Activated CD4-positive, alpha-beta memory T cell treated with anti-CD3 and anti-CD28 coated beads for 36 hours (primary cell): ENCODE measurements at regions not wholly inside any gene's neighbourhood (a gene's known extent, or its start where the extent isn't known, plus 50 kb on each side); places are given as distances from the start of the nearest gene placed in this dataset.

ENCODE experiments used
- CTCF ChIA-PET: fragments of 350-600 bp; sonication (Branson Sonifier 250); formaldehyde crosslinking; loops from one replicate; lab custom pipeline; 2021; ENCODE audit warnings: antibody characterized with exemption, inconsistent platforms; lab: Charles Lee
- POLR2A ChIA-PET: fragments of 350-600 bp; sonication (Branson Sonifier 250); formaldehyde crosslinking; loops from one replicate; lab custom pipeline; 2021; ENCODE audit warnings: antibody characterized with exemption; lab: Charles Lee
- DNase-seq: peaks from one replicate; pipeline ENCODE4 v3.0.0-alpha.2; 2020
- H3K27ac Mint-ChIP-seq: one replicate; pipeline ENCODE4 v1.8.0; 2021; ENCODE audit warnings: mixed read lengths
- H3K27me3 Mint-ChIP-seq: one replicate; pipeline ENCODE4 v1.8.0; 2021; ENCODE audit warnings: mixed read lengths
- H3K36me3 Mint-ChIP-seq: one replicate; pipeline ENCODE4 v1.8.0; 2021; ENCODE audit warnings: mixed read lengths
- H3K4me1 Mint-ChIP-seq: one replicate; pipeline ENCODE4 v1.8.0; 2021; ENCODE audit warnings: low read depth, mixed read lengths
- H3K4me3 Mint-ChIP-seq: one replicate; pipeline ENCODE4 v1.8.0; 2021; ENCODE audit warnings: mild to moderate bottlenecking, mixed read lengths
- H3K9me3 Mint-ChIP-seq: one replicate; pipeline ENCODE4 v1.8.0; 2021; ENCODE audit warnings: mixed read lengths
- intact Hi-C: fragments of 100-400 bp; cut with micrococcal nuclease; formaldehyde crosslinking; loops from one replicate; pipeline ENCODE4 v1.15.1; 2023

DNA sequence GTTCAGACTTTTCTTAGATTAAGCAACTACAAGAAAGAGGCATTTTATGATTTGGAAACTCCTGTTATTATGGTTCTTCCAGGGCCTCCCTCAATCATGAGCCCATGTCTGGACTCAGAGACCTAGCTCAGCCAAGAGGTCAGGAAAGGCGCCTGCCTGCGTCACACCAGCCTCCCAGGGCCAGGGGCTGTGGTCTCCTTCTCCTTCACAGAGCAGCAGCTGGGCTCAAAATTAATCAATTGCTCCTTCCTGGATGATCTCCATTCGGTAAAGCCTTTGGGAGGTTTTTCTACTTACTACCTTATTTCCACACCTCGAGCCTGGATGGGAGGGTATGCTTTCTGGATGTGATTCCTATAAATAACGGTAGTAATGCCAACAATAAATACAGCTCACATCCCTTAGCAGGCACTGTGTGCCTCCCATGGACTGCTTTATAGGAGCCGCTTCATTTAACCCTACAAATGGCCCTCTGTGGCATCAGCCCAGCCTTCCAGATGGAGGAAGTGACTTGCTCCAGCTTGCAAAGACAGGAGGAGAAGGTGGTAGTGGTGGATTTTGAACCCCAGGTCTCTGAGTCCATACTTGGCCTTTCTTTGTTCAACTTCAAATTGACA lies 1445.6 kb downstream of the TBC1D22A start:
- no peak for DNase-seq
- no peaks in the 10 kb centered on the region for H3K36me3 Mint-ChIP-seq
- no peak overlapping the region for H3K4me3 Mint-ChIP-seq
- no peaks in the 10 kb centered on the region for H3K9me3 Mint-ChIP-seq
- H3K27ac Mint-ChIP-seq: no peak overlapping the region
- H3K27me3 Mint-ChIP-seq: peaks cover 8% of the 10 kb centered on the region
- intact Hi-C loops: no loop called here
- H3K4me1 Mint-ChIP-seq: no peaks in the 10 kb centered on the region
- POLR2A ChIA-PET: no interaction called here
- CTCF ChIA-PET: no interaction called here

DNA sequence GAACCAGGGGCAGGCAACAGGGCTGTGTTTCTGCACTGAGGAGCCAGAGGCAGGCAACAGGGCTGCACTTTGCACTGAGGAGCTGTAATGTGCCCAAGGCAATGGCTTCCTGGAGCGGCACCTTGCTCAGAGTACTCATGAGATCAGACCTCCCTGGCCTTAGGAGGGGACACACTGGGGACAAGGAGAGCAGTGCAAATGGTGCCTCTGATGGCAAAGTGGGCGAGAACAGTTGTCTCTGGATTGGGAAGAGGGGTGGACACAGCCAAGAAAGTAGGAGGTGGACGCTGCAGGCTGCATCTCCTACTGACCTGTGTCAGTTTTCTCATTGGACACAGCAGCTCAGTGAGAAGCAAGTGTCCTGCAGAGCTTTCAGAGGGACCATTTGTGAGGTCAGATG lies 1443.3 kb downstream of the TBC1D22A start:
- peaks cover 8% of the 10 kb centered on the region for H3K27me3 Mint-ChIP-seq
- no peaks in the 10 kb centered on the region for H3K4me1 Mint-ChIP-seq
- H3K27ac Mint-ChIP-seq: no peak overlapping the region
- H3K4me3 Mint-ChIP-seq: no peak overlapping the region
- POLR2A ChIA-PET: no interaction called here
- no peaks in the 10 kb centered on the region for H3K9me3 Mint-ChIP-seq
- no peaks in the 10 kb centered on the region for H3K36me3 Mint-ChIP-seq
- no peak for DNase-seq
- CTCF ChIA-PET: interaction anchor here (0.6 kb wide), 1 partner anchor 483 kb away, joined by 3 read pairs; no protein-coding TSS in a partner anchor
- intact Hi-C loops: no loop called here

DNA sequence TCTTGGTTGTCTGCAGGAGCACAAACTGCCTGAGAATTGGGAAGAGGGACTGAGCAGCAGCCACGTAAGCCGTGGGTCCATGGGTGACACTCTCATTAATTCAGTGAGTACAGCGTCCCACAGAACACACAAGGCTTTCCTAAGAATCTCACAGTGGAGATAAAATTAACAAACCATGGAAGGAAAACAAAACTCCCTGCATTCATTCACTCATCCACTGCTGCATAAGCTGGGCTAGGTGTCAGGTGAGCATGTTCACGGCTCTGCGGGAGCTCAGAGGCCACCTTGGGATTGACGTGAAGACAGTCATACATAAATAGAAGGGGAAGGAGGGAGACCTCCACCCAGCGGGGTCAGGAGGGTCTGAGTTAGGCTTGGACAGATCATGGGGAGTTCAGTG lies 1442.7 kb downstream of the TBC1D22A start:
- H3K27ac Mint-ChIP-seq: no peak overlapping the region
- no peaks in the 10 kb centered on the region for H3K4me1 Mint-ChIP-seq
- CTCF ChIA-PET: interaction anchor here (0.6 kb wide), 1 partner anchor 483 kb away, joined by 3 read pairs; no protein-coding TSS in a partner anchor
- POLR2A ChIA-PET: no interaction called here
- H3K36me3 Mint-ChIP-seq: no peaks in the 10 kb centered on the region
- no peaks in the 10 kb centered on the region for H3K9me3 Mint-ChIP-seq
- DNase-seq: no peak
- H3K27me3 Mint-ChIP-seq: peaks cover 6% of the 10 kb centered on the region
- H3K4me3 Mint-ChIP-seq: no peak overlapping the region
- intact Hi-C loops: no loop called here

DNA sequence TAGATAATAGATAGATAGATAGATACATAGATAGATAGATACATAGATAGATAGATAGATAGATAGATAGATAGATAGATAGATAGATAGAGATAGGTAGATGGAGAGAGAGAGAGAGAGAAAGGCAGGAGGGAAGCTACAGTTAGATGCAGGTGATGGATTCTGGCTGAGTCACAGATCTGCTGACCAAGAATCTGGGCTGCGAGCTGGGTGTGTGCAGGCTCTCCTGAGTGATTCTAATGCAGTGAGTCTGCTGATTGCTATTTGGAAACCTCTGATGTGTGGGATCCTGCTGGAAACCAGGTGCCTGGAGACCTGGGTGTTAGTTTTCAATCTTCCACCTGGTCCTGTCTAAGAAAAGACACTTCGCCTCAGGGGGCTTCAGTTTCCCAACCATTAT lies 1441.8 kb downstream of the TBC1D22A start:
- intact Hi-C loops: no loop called here
- DNase-seq: no peak
- H3K27me3 Mint-ChIP-seq: peaks cover 6% of the 10 kb centered on the region
- ChIA-PET CTCF (no interaction called here), POLR2A (no interaction called here)
- no peak overlapping the region for H3K27ac Mint-ChIP-seq
- H3K4me1 Mint-ChIP-seq: no peaks in the 10 kb centered on the region
- H3K9me3 Mint-ChIP-seq: no peaks in the 10 kb centered on the region
- H3K4me3 Mint-ChIP-seq: no peak overlapping the region
- no peaks in the 10 kb centered on the region for H3K36me3 Mint-ChIP-seq

DNA sequence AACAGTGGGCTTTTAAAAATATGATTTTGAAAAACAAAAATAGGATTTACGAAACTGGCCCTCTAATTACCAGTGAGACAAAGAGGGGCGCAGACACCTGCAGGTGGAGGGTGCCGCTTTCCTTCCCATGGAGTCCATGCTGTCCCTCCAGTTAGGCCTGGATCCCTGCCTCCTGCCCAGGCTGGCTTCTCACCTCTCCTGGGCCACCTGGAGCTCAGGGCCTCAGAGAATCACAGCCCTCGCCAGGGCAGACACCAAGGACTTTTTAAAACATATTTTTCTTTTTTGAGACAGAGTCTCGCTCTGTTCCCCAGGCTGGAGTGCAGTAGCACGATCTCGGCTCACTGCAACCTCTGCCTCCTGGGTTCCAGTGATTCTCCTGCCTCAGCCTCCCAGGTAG lies 1437.2 kb downstream of the TBC1D22A start:
- H3K27me3 Mint-ChIP-seq: peaks cover 14% of the 10 kb centered on the region
- POLR2A ChIA-PET: no interaction called here
- CTCF ChIA-PET: no interaction called here
- intact Hi-C loops: no loop called here
- no peaks in the 10 kb centered on the region for H3K4me1 Mint-ChIP-seq
- no peak overlapping the region for H3K4me3 Mint-ChIP-seq
- H3K36me3 Mint-ChIP-seq: no peaks in the 10 kb centered on the region
- H3K27ac Mint-ChIP-seq: no peak overlapping the region
- no peak for DNase-seq
- no peaks in the 10 kb centered on the region for H3K9me3 Mint-ChIP-seq

DNA sequence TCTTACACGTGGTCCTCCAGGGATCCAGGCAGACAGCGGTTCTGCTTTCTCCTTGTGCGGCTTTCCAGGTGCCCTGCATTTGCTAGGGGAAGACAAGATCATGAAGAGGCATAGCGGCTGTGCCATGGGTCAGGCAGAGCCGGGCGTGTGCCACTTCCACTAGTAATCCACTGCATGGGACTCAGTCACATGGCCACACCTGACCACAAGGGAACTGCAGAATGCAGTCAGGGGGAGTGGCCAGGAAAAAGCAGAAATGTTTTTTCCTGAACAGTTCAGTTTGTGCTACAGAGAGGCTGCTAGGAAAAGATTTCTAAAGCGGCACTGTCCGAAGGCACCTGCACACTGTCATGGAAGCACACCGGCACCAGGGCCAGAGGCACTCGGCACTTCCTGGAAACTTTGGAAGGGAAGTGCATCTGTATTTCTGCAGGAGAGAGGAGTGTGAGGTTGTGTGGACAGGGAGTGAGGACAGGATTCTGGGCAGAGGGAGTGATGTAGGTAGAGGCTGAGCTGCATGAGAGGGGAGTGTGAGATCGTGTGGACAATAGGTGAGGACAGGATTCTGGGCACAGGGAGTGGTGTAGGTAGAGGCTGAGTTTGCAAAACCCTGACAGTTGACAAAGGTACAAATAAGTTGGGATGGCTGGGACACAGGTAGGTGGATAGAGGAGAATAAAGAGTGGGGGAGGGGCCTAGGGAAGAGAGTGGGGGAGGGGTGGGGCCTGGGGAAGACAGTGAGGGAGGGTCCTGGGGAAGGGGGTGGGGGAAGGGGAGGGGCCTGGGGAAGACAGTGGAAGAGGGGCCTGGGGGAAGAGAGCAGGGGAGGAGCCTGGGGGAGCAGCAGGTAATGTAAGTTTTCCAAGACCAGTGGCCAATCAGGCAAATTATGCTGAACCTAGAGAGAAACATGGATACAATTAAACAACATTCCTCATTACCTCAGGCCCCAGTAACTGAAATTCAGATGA lies 1436.3 kb downstream of the TBC1D22A start:
- CTCF ChIA-PET: no interaction called here
- Mint-ChIP-seq H3K27ac (no peak overlapping the region), H3K4me3 (no peak overlapping the region), H3K36me3 (no peaks in the 10 kb centered on the region), H3K9me3 (no peaks in the 10 kb centered on the region), H3K27me3 (peaks cover 15% of the 10 kb centered on the region), H3K4me1 (no peaks in the 10 kb centered on the region)
- no peak for DNase-seq
- POLR2A ChIA-PET: no interaction called here
- intact Hi-C loops: no loop called here

DNA sequence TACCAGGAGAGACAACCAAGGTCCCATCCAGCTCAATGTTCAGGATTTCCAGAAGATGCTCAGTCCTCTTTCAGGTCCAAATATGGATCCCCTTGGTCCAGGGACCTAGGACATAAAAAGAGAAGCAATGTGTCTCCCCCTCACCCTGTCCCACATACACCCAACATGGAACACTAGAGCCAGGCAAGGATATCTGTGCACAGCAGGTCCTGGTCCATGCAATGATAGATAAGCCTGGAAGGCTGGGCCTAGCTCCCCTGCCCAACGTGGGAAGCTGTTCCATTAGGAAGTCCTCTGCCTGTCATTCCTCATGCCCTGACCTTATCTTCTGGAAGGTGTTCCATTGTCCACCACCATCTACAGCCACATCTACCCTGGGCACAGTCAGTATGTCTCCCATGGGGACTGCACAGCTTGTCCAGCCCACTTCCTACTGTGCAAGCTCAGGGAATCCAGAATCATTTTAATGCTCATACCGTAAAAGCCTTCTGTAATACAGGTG lies 1434.8 kb downstream of the TBC1D22A start:
- H3K36me3 Mint-ChIP-seq: no peaks in the 10 kb centered on the region
- H3K9me3 Mint-ChIP-seq: peaks cover 6% of the 10 kb centered on the region
- no peak overlapping the region for H3K4me3 Mint-ChIP-seq
- no peak overlapping the region for H3K27ac Mint-ChIP-seq
- intact Hi-C loops: no loop called here
- H3K4me1 Mint-ChIP-seq: no peaks in the 10 kb centered on the region
- no peak for DNase-seq
- peaks cover 15% of the 10 kb centered on the region for H3K27me3 Mint-ChIP-seq
- ChIA-PET CTCF (no interaction called here), POLR2A (no interaction called here)

DNA sequence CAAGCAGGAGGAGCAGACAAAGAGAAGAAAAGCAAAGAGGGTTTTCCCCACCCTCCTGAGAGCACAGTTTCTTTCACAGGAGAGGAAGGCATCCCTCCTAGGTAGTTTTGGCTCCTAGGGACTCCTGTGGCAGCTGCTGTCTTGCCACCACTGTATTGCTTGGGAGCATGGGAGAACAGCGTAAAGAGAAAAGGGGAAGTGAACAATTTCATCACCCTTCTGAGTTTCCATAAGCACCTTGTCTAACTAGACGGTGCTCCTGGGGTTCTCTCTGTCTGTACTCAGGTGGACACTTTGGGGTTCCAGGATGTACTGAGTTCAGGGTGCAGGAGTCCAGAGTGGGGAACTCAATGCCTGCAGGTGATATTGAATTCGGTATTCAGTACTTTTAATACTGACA lies 1430.5 kb downstream of the TBC1D22A start:
- Mint-ChIP-seq H3K4me3 (no peak overlapping the region), H3K27ac (no peak overlapping the region), H3K9me3 (peaks cover 30% of the 10 kb centered on the region), H3K4me1 (no peaks in the 10 kb centered on the region), H3K36me3 (no peaks in the 10 kb centered on the region), H3K27me3 (peaks cover 10% of the 10 kb centered on the region)
- no peak for DNase-seq
- ChIA-PET CTCF (no interaction called here), POLR2A (no interaction called here)
- intact Hi-C loops: no loop called here

DNA sequence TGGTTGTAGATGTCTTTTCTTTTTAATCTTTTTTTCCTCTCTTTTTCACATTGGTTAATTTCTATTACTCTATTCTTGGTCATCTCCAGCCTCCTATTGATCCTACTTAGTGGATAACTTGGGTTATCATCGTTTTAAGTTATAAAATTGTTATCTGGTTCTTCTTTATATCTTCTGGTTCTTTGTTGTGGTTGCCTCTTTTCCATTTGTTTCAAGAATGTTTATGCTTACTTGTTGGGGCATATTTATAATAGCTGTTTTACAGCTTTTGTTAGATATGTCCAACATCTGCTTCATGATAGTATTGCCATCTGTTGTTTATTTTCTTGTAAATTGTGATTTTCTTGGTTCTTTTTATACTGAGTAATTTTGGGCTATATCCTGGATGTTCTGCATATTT lies 1429.6 kb downstream of the TBC1D22A start:
- no peaks in the 10 kb centered on the region for H3K4me1 Mint-ChIP-seq
- H3K9me3 Mint-ChIP-seq: peaks cover 30% of the 10 kb centered on the region
- H3K4me3 Mint-ChIP-seq: no peak overlapping the region
- ChIA-PET CTCF (no interaction called here), POLR2A (no interaction called here)
- H3K27me3 Mint-ChIP-seq: peaks cover 8% of the 10 kb centered on the region
- no peak overlapping the region for H3K27ac Mint-ChIP-seq
- intact Hi-C loops: no loop called here
- H3K36me3 Mint-ChIP-seq: no peaks in the 10 kb centered on the region
- DNase-seq: no peak

DNA sequence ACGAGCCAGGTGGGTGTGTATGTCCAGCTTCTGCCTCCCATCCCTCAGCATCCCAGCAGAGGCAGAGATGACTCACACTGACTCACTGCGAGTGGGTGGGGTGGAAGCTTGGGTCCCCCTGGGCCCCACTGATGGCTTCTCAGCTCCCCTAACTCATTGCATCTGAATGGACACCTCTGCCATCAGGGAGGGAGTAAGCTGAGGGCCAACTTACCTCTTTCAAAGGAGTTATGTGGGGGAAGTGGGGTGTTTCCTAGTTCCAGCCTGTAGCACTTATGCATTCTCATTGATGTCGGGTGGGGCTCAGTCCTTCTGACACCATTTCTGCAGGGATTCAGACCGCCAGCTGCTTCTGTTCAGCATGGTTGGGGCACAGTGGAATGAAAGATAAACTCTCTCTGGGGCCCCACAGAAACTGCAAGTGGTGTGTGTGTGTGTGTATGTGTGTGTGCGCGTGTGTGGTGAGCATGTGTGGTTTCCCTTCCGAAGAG lies 1425.8 kb downstream of the TBC1D22A start:
- intact Hi-C loops: no loop called here
- DNase-seq: no peak
- H3K4me1 Mint-ChIP-seq: no peaks in the 10 kb centered on the region
- H3K9me3 Mint-ChIP-seq: peaks cover 30% of the 10 kb centered on the region
- H3K4me3 Mint-ChIP-seq: no peak overlapping the region
- peaks cover 5% of the 10 kb centered on the region for H3K27me3 Mint-ChIP-seq
- CTCF ChIA-PET: no interaction called here
- POLR2A ChIA-PET: no interaction called here
- H3K27ac Mint-ChIP-seq: no peak overlapping the region
- no peaks in the 10 kb centered on the region for H3K36me3 Mint-ChIP-seq

DNA sequence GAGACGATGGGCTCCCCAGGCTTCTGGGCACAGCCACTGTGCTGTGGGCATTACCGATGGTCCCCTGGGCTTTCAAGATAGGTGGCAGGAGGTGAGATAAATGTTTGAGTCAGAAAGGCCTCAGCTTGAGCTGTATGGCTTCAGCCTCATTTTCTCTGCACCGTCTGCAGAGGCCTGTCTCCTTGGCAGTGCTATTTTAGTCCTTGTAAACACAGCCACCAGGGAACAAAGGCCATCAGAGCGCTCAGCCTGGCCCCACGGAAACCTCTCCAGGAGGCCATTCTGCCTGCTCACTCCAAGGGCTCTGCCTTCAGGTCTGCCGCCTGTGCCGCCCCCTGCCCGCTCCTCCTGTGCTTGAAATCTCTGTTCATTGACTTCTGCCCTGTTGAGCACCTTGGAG lies 1424.9 kb downstream of the TBC1D22A start:
- Mint-ChIP-seq H3K4me1 (no peaks in the 10 kb centered on the region), H3K27me3 (peaks cover 5% of the 10 kb centered on the region), H3K9me3 (peaks cover 25% of the 10 kb centered on the region), H3K4me3 (no peak overlapping the region), H3K36me3 (no peaks in the 10 kb centered on the region), H3K27ac (no peak overlapping the region)
- intact Hi-C loops: no loop called here
- POLR2A ChIA-PET: no interaction called here
- CTCF ChIA-PET: no interaction called here
- no peak for DNase-seq

DNA sequence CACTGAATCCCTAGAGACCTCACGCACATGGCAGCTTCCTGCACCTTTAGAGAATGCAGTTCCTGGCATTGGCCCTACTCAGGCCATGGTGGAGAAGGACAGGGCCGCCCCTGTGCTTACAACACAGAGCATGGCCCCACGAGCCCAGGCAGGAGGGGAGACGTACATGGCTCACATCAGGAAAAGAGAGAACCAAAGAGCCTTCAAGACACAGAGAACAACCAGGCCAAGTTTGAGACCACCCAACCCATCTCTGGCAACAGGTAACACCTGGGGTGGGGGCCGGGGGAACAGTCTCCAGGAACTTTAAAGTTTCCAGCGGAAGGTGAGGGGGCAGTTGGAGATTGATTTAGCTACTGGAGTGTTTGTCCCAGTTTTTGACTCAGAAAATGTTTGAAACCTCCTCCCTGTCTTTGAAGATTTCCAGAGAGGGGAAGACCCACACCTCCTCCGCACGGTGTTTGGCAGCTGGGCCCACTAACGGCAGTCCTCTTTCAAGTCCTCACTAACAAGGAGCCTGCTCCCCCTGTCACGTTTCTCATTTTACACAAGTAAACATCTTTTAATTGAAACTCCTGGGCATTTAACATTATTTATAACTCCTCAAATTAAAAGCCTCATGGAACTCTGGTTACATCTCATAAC lies 1423.8 kb downstream of the TBC1D22A start:
- H3K27me3 Mint-ChIP-seq: peaks cover 5% of the 10 kb centered on the region
- DNase-seq: no peak
- POLR2A ChIA-PET: no interaction called here
- no peaks in the 10 kb centered on the region for H3K36me3 Mint-ChIP-seq
- no peak overlapping the region for H3K4me3 Mint-ChIP-seq
- intact Hi-C loops: no loop called here
- H3K4me1 Mint-ChIP-seq: no peaks in the 10 kb centered on the region
- H3K9me3 Mint-ChIP-seq: peaks cover 14% of the 10 kb centered on the region
- H3K27ac Mint-ChIP-seq: no peak overlapping the region
- CTCF ChIA-PET: no interaction called here
